Progenitor cell of endocrine pancreas (in vitro differentiated cells): ENCODE measurements at regions not wholly inside any gene's neighbourhood (a gene's known extent, or its start where the extent isn't known, plus 50 kb on each side); places are given as distances from the start of the nearest gene placed in this dataset.

Experiments
- DNase-seq: peaks from one replicate; pipeline ENCODE4 v3.0.0; 2021; ENCODE audit warnings: low spot score; ENCODE audit not compliant: unreplicated experiment
- H3K27ac Mint-ChIP-seq: 2 replicates; pipeline ENCODE4 v1.8.0; 2021; ENCODE audit warnings: mild to moderate bottlenecking, moderate library complexity, mixed read lengths
- H3K27me3 Mint-ChIP-seq: 2 replicates; pipeline ENCODE4 v1.8.0; 2021; ENCODE audit warnings: mixed read lengths
- H3K36me3 Mint-ChIP-seq: 2 replicates; pipeline ENCODE4 v1.8.0; 2022; ENCODE audit warnings: mixed read lengths; ENCODE audit not compliant: insufficient read depth
- H3K4me1 Mint-ChIP-seq: 2 replicates; pipeline ENCODE4 v1.8.0; 2021; ENCODE audit warnings: low read depth, mixed read lengths
- H3K4me3 Mint-ChIP-seq: 2 replicates; pipeline ENCODE4 v1.8.0; 2021; ENCODE audit warnings: low read depth, mild to moderate bottlenecking, moderate library complexity, mixed read lengths
- H3K9me3 Mint-ChIP-seq: 2 replicates; pipeline ENCODE4 v1.8.0; 2021; ENCODE audit warnings: low read depth, mixed read lengths
- TF ChIP-seq, protein P1 (sequence below): fragments of 200-600 bp; sonication (generic); IDR thresholded peaks from one replicate; pipeline ENCODE4 v1.5.0; 2021; ENCODE audit warnings: antibody characterized with exemption, mild to moderate bottlenecking; ENCODE audit not compliant: unreplicated experiment

GRCh38 chr2:120586507-120587278 lies 149.0 kb upstream of the GLI2 start:
- peaks cover 7% of the 10 kb centered on the region for H3K4me1 Mint-ChIP-seq
- H3K27ac Mint-ChIP-seq, result peak overlapping the region; percentile 76
- H3K36me3 Mint-ChIP-seq, result no peaks in the 10 kb centered on the region
- DNase-seq, result no peak
- H3K9me3 Mint-ChIP-seq, result no peaks in the 10 kb centered on the region
- H3K4me3 Mint-ChIP-seq, result peak overlapping the region; percentile 54
- TF ChIP-seq, protein P1, sequence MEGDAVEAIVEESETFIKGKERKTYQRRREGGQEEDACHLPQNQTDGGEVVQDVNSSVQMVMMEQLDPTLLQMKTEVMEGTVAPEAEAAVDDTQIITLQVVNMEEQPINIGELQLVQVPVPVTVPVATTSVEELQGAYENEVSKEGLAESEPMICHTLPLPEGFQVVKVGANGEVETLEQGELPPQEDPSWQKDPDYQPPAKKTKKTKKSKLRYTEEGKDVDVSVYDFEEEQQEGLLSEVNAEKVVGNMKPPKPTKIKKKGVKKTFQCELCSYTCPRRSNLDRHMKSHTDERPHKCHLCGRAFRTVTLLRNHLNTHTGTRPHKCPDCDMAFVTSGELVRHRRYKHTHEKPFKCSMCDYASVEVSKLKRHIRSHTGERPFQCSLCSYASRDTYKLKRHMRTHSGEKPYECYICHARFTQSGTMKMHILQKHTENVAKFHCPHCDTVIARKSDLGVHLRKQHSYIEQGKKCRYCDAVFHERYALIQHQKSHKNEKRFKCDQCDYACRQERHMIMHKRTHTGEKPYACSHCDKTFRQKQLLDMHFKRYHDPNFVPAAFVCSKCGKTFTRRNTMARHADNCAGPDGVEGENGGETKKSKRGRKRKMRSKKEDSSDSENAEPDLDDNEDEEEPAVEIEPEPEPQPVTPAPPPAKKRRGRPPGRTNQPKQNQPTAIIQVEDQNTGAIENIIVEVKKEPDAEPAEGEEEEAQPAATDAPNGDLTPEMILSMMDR, result no peak
- H3K27me3 Mint-ChIP-seq, result peaks cover 64% of the 10 kb centered on the region

- no peaks in the 10 kb centered on the region for H3K9me3 Mint-ChIP-seq
- no peak overlapping the region for H3K4me3 Mint-ChIP-seq
- no peak overlapping the region for H3K27ac Mint-ChIP-seq
- H3K36me3 Mint-ChIP-seq, result no peaks in the 10 kb centered on the region
- TF ChIP-seq, protein P1, result peak; percentile 30
- H3K27me3 Mint-ChIP-seq, result peaks cover 67% of the 10 kb centered on the region
- no peak for DNase-seq
- H3K4me1 Mint-ChIP-seq, result peaks cover 7% of the 10 kb centered on the region
Observed at GRCh38 chr2:120587279-120587996, 148.2 kb upstream of the GLI2 start.

- Mint-ChIP-seq H3K4me3 (peak overlapping the region; percentile 9), H3K4me1 (peaks cover 7% of the 10 kb centered on the region), H3K36me3 (no peaks in the 10 kb centered on the region), H3K9me3 (no peaks in the 10 kb centered on the region), H3K27me3 (peaks cover 62% of the 10 kb centered on the region), H3K27ac (no peak overlapping the region)
- DNase-seq, result no peak
- TF ChIP-seq, protein P1, result no peak
Observed at GRCh38 chr2:120587997-120588336, 147.7 kb upstream of the GLI2 start.

- Mint-ChIP-seq H3K9me3 (no peaks in the 10 kb centered on the region), H3K4me1 (peaks cover 11% of the 10 kb centered on the region), H3K36me3 (no peaks in the 10 kb centered on the region), H3K27ac (no peak overlapping the region), H3K27me3 (peaks cover 65% of the 10 kb centered on the region), H3K4me3 (no peak overlapping the region)
- TF ChIP-seq, protein P1, result no peak
- DNase-seq, result no peak
Observed at GRCh38 chr2:120589771-120590608, 145.7 kb upstream of the GLI2 start.

DNA sequence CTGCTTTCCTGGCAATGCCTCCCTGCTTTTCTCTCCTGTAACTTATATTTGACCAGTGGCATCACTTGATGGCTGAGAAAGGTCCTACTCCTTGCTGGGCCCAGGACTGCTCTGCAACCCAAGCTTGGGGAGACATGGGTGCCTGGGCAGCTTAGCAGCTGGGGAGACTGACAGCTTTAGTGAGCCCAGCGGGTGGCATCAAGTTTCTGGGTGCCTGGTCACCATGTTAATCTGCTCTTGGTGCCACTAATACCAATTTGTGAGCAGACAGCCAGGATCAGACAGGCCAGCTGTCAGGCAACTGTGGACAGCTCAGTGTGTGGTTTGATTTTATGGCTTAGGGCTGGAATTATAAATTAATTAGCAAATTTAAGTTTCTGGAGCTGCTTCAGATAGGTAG lies 144.8 kb upstream of the GLI2 start:
- DNase-seq, result no peak
- TF ChIP-seq, protein P1, result no peak
- no peak overlapping the region for H3K27ac Mint-ChIP-seq
- no peaks in the 10 kb centered on the region for H3K36me3 Mint-ChIP-seq
- peaks cover 64% of the 10 kb centered on the region for H3K27me3 Mint-ChIP-seq
- H3K4me3 Mint-ChIP-seq, result no peak overlapping the region
- H3K9me3 Mint-ChIP-seq, result no peaks in the 10 kb centered on the region
- peaks cover 11% of the 10 kb centered on the region for H3K4me1 Mint-ChIP-seq
